ENCODE measurements at regions not wholly inside any gene's neighbourhood (a gene's known extent, or its start where the extent isn't known, plus 50 kb on each side); places are given as distances from the start of the nearest gene placed in this dataset.

GRCh38 chr13:73212482-73212881 is 153.7 kb downstream of the KLF5 start:
- no peaks in the 10 kb centered on the region for H3K36me3 Mint-ChIP-seq (ENCODE audit: low read depth, unreplicated experiment)
- peaks cover 4% of the 10 kb centered on the region for H3K4me1 ChIP-seq (ENCODE audit: insufficient read depth, low read length)
- no peak overlapping the region for H3K4me2 ChIP-seq (ENCODE audit: low read length)
- no peaks in the 10 kb centered on the region for H4K20me1 ChIP-seq (ENCODE audit: insufficient read depth, low read length)
- H3K79me2 ChIP-seq (ENCODE audit: insufficient read depth, low read length): no peaks in the 10 kb centered on the region
- H3K27ac ChIP-seq (ENCODE audit: low read depth, low read length): no peak overlapping the region
- DNase-seq (ENCODE audit: low read depth): no peak
- no peaks in the 10 kb centered on the region for H3K27me3 ChIP-seq (ENCODE audit: insufficient read depth, low read length)
- no peaks in the 10 kb centered on the region for H3K9me3 Mint-ChIP-seq (ENCODE audit: unreplicated experiment)
- no peak overlapping the region for H3K4me3 ChIP-seq (ENCODE audit: insufficient read depth, low read depth, low read length)
- no peak overlapping the region for H3K9ac ChIP-seq (ENCODE audit: low read length)
- no peaks in the 10 kb centered on the region for H3K9me3 ChIP-seq (ENCODE audit: insufficient read depth, low read depth, low read length)
- no peak for FAIRE-seq
- no peak overlapping the region for H2AFZ ChIP-seq (ENCODE audit: low read depth, low read length)
- no peaks in the 10 kb centered on the region for H3K36me3 ChIP-seq (ENCODE audit: insufficient read depth, low read length)
- no peak overlapping the region for H3K27ac Mint-ChIP-seq (ENCODE audit: unreplicated experiment)
- TF ChIP-seq CTCF (IDR thresholded peaks at IDR 0.05; ENCODE audit: insufficient read depth, low read depth, low read length) (no peak), EZH2 (IDR thresholded peaks at IDR 0.05; ENCODE audit: insufficient read depth, low read length) (no peak)
- peaks cover 18% of the 10 kb centered on the region for H3K4me1 Mint-ChIP-seq (ENCODE audit: low read depth, unreplicated experiment)
- H3K4me3 Mint-ChIP-seq (ENCODE audit: unreplicated experiment): peak overlapping the region; percentile 47
- H3K27me3 Mint-ChIP-seq (ENCODE audit: low read depth, unreplicated experiment): no peaks in the 10 kb centered on the region

- H3K27ac Mint-ChIP-seq (ENCODE audit: unreplicated experiment): no peak overlapping the region
- no peaks in the 10 kb centered on the region for H3K36me3 Mint-ChIP-seq (ENCODE audit: low read depth, unreplicated experiment)
- H3K9me3 ChIP-seq (ENCODE audit: insufficient read depth, low read depth, low read length): no peaks in the 10 kb centered on the region
- no peaks in the 10 kb centered on the region for H3K36me3 ChIP-seq (ENCODE audit: insufficient read depth, low read length)
- DNase-seq (ENCODE audit: low read depth) (no peak), FAIRE-seq (no peak)
- TF ChIP-seq CTCF (IDR thresholded peaks at IDR 0.05; ENCODE audit: insufficient read depth, low read depth, low read length) (no peak), EZH2 (IDR thresholded peaks at IDR 0.05; ENCODE audit: insufficient read depth, low read length) (no peak)
- H3K4me2 ChIP-seq (ENCODE audit: low read length): no peak overlapping the region
- H3K9me3 Mint-ChIP-seq (ENCODE audit: unreplicated experiment): no peaks in the 10 kb centered on the region
- no peak overlapping the region for H3K4me3 Mint-ChIP-seq (ENCODE audit: unreplicated experiment)
- no peaks in the 10 kb centered on the region for H3K79me2 ChIP-seq (ENCODE audit: insufficient read depth, low read length)
- no peak overlapping the region for H3K4me3 ChIP-seq (ENCODE audit: insufficient read depth, low read depth, low read length)
- no peak overlapping the region for H3K9ac ChIP-seq (ENCODE audit: low read length)
- H2AFZ ChIP-seq (ENCODE audit: low read depth, low read length): no peak overlapping the region
- H4K20me1 ChIP-seq (ENCODE audit: insufficient read depth, low read length): no peaks in the 10 kb centered on the region
- H3K27me3 ChIP-seq (ENCODE audit: insufficient read depth, low read length): no peaks in the 10 kb centered on the region
- H3K27ac ChIP-seq (ENCODE audit: low read depth, low read length): no peak overlapping the region
- H3K4me1 Mint-ChIP-seq (ENCODE audit: low read depth, unreplicated experiment): peaks cover 6% of the 10 kb centered on the region
- H3K4me1 ChIP-seq (ENCODE audit: insufficient read depth, low read length): no peaks in the 10 kb centered on the region
- H3K27me3 Mint-ChIP-seq (ENCODE audit: low read depth, unreplicated experiment): no peaks in the 10 kb centered on the region
Observed at GRCh38 chr13:73210218-73210883, 151.5 kb downstream of the KLF5 start.

- H3K36me3 ChIP-seq (ENCODE audit: insufficient read depth, low read length): no peaks in the 10 kb centered on the region
- H3K79me2 ChIP-seq (ENCODE audit: insufficient read depth, low read length): no peaks in the 10 kb centered on the region
- no peak overlapping the region for H3K4me3 ChIP-seq (ENCODE audit: insufficient read depth, low read depth, low read length)
- no peak overlapping the region for H3K4me3 Mint-ChIP-seq (ENCODE audit: unreplicated experiment)
- no peak overlapping the region for H3K9ac ChIP-seq (ENCODE audit: low read length)
- H3K27me3 Mint-ChIP-seq (ENCODE audit: low read depth, unreplicated experiment): no peaks in the 10 kb centered on the region
- no peaks in the 10 kb centered on the region for H3K36me3 Mint-ChIP-seq (ENCODE audit: low read depth, unreplicated experiment)
- DNase-seq (ENCODE audit: low read depth) (no peak), FAIRE-seq (no peak)
- H3K27me3 ChIP-seq (ENCODE audit: insufficient read depth, low read length): no peaks in the 10 kb centered on the region
- H3K4me1 Mint-ChIP-seq (ENCODE audit: low read depth, unreplicated experiment): peaks cover 2% of the 10 kb centered on the region
- no peak overlapping the region for H3K27ac Mint-ChIP-seq (ENCODE audit: unreplicated experiment)
- H3K9me3 ChIP-seq (ENCODE audit: insufficient read depth, low read depth, low read length): no peaks in the 10 kb centered on the region
- H3K9me3 Mint-ChIP-seq (ENCODE audit: unreplicated experiment): no peaks in the 10 kb centered on the region
- H4K20me1 ChIP-seq (ENCODE audit: insufficient read depth, low read length): no peaks in the 10 kb centered on the region
- no peak overlapping the region for H3K4me2 ChIP-seq (ENCODE audit: low read length)
- no peak overlapping the region for H3K27ac ChIP-seq (ENCODE audit: low read depth, low read length)
- H2AFZ ChIP-seq (ENCODE audit: low read depth, low read length): no peak overlapping the region
- TF ChIP-seq CTCF (IDR thresholded peaks at IDR 0.05; ENCODE audit: insufficient read depth, low read depth, low read length) (no peak), EZH2 (IDR thresholded peaks at IDR 0.05; ENCODE audit: insufficient read depth, low read length) (no peak)
- H3K4me1 ChIP-seq (ENCODE audit: insufficient read depth, low read length): no peaks in the 10 kb centered on the region
Observed at GRCh38 chr13:73204952-73205351, 146.1 kb downstream of the KLF5 start.
